Caco-2 (cell line): ENCODE measurements at regions not wholly inside any gene's neighbourhood (a gene's known extent, or its start where the extent isn't known, plus 50 kb on each side); places are given as distances from the start of the nearest gene placed in this dataset.
"Not testable (repeated sequence)": the region's sequence is repeated elsewhere in the genome, so short reads cannot be mapped to it uniquely, and the experiment has no call there.

Experiments
- BruUV-seq: library from RNA; stranded (reverse); fragments of 400-500 nt; replicated peaks from 2 replicates; lab custom pipeline; 2021; lab: Mats Ljungman, UMichigan
- CTCF ChIA-PET: fragments of 300-600 bp; sonication (Branson Sonifier 250); formaldehyde crosslinking; loops from one replicate; lab custom pipeline; 2022; ENCODE audit warnings: antibody characterized with exemption; lab: Charles Lee
- POLR2A ChIA-PET: fragments of 300-600 bp; sonication (Branson Sonifier 250); formaldehyde crosslinking; loops from one replicate; lab custom pipeline; 2022; ENCODE audit warnings: antibody characterized with exemption; lab: Charles Lee
- DNase-seq, 2 experiments: peaks; one replicate each; pipeline versions ENCODE4 v3.0.0 to v3.0.0-alpha.2; 2020 to 2022
- H3K27me3 ChIP-seq: replicated peaks from 2 replicates; pipeline ENCODE4 v1.6.0; 2011; ENCODE audit warnings: low read length; ENCODE audit not compliant: control insufficient read depth, insufficient read depth
- H3K36me3 ChIP-seq: 2 replicates; pipeline ENCODE4 v1.5.1; 2011; ENCODE audit warnings: low read length; ENCODE audit not compliant: control insufficient read depth, insufficient read depth
- H3K4me1 ChIP-seq: fragments of 250-450 bp; sonication (Bioruptor Pico); 2 replicates; pipeline ENCODE4 v1.5.1; 2020; ENCODE audit warnings: mild to moderate bottlenecking
- H3K4me3 ChIP-seq: 2 replicates; pipeline ENCODE4 v1.5.1; 2011; ENCODE audit warnings: low read depth, mild to moderate bottlenecking, control low read depth, low read length
- H3K9me3 ChIP-seq: fragments of 250-450 bp; sonication (Bioruptor Pico); 2 replicates; pipeline ENCODE4 v1.5.1; 2020; ENCODE audit warnings: mild to moderate bottlenecking, moderate library complexity
- H3K27ac Mint-ChIP-seq: one replicate; pipeline ENCODE4 v1.8.0; 2022; ENCODE audit warnings: mixed read lengths; ENCODE audit not compliant: unreplicated experiment
- H3K27me3 Mint-ChIP-seq: one replicate; pipeline ENCODE4 v1.8.0; 2022; ENCODE audit warnings: mixed read lengths; ENCODE audit not compliant: insufficient read depth, unreplicated experiment
- H3K36me3 Mint-ChIP-seq: one replicate; pipeline ENCODE4 v1.8.0; 2022; ENCODE audit warnings: mild to moderate bottlenecking, mixed read lengths; ENCODE audit not compliant: insufficient read depth, unreplicated experiment
- H3K4me1 Mint-ChIP-seq: one replicate; pipeline ENCODE4 v1.8.0; 2022; ENCODE audit warnings: low read depth, mixed read lengths; ENCODE audit not compliant: unreplicated experiment
- H3K4me3 Mint-ChIP-seq: one replicate; pipeline ENCODE4 v1.8.0; 2022; ENCODE audit warnings: mild to moderate bottlenecking, moderate library complexity, mixed read lengths; ENCODE audit not compliant: unreplicated experiment
- H3K9me3 Mint-ChIP-seq: one replicate; pipeline ENCODE4 v1.8.0; 2022; ENCODE audit warnings: mixed read lengths; ENCODE audit not compliant: unreplicated experiment
- CTCF ChIP-seq, 2 experiments: fragments of 200-600 bp in 1 of 2; IDR thresholded peaks; 1 replicate in 1 of 2; 2 replicates in 1 of 2; pipeline versions ENCODE4 v1.5.1 to v1.8.0; 2011 to 2022; ENCODE audit warnings: antibody characterized with exemption in 1 of 2, control low read depth in 1 of 2, inconsistent platforms in 1 of 2, low read depth in 1 of 2, low read length in 1 of 2, mild to moderate bottlenecking in 1 of 2, moderate library complexity in 1 of 2; ENCODE audit not compliant: insufficient read depth in 1 of 2, severe bottlenecking in 1 of 2, unreplicated experiment in 1 of 2
- intact Hi-C: fragments of 100-400 bp; cut with micrococcal nuclease; formaldehyde crosslinking; loops from one replicate; pipeline ENCODE4 v1.10.0; 2022; ENCODE audit not compliant: unreplicated experiment

- Mint-ChIP-seq H3K27ac (no peak overlapping the region), H3K4me3 (no peak overlapping the region), H3K4me1 (peaks cover 13% of the 10 kb centered on the region), H3K36me3 (no peaks in the 10 kb centered on the region), H3K9me3 (peaks cover 9% of the 10 kb centered on the region), H3K27me3 (no peaks in the 10 kb centered on the region)
- H3K9me3 ChIP-seq, result no peaks in the 10 kb centered on the region
- no peak overlapping the region for H3K4me3 ChIP-seq
- ChIA-PET POLR2A (no interaction called here), CTCF (no interaction called here)
- H3K36me3 ChIP-seq, result no peaks in the 10 kb centered on the region
- intact Hi-C loops, result no loop called here
- no peak for TF ChIP-seq CTCF (IDR thresholded peaks at IDR 0.05; ENCODE audit: insufficient read depth in 1 of 2, low read depth in 1 of 2, low read length in 1 of 2, severe bottlenecking in 1 of 2, unreplicated experiment in 1 of 2)
- H3K4me1 ChIP-seq, result peaks cover 5% of the 10 kb centered on the region; the same call in 1 of the 2 replicates
- no peaks in the 10 kb centered on the region for H3K27me3 ChIP-seq
- no peak for DNase-seq
- no TSS peak for BruUV-seq
Observed at GRCh38 chr6:155628306-155628705, 172.7 kb upstream of the NOX3 start.

GRCh38 chr6:155627722-155628212 lies 172.1 kb upstream of the NOX3 start:
- CTCF ChIA-PET, intact Hi-C loops, DNase-seq, POLR2A ChIA-PET, H3K4me1 ChIP-seq, H3K27me3 Mint-ChIP-seq, BruUV-seq, H3K36me3 Mint-ChIP-seq, H3K27ac Mint-ChIP-seq, H3K27me3 ChIP-seq, H3K36me3 ChIP-seq, H3K4me3 Mint-ChIP-seq, H3K9me3 Mint-ChIP-seq, H3K9me3 ChIP-seq, H3K4me3 ChIP-seq: not testable (repeated sequence)
- peaks cover 13% of the 10 kb centered on the region for H3K4me1 Mint-ChIP-seq

DNA sequence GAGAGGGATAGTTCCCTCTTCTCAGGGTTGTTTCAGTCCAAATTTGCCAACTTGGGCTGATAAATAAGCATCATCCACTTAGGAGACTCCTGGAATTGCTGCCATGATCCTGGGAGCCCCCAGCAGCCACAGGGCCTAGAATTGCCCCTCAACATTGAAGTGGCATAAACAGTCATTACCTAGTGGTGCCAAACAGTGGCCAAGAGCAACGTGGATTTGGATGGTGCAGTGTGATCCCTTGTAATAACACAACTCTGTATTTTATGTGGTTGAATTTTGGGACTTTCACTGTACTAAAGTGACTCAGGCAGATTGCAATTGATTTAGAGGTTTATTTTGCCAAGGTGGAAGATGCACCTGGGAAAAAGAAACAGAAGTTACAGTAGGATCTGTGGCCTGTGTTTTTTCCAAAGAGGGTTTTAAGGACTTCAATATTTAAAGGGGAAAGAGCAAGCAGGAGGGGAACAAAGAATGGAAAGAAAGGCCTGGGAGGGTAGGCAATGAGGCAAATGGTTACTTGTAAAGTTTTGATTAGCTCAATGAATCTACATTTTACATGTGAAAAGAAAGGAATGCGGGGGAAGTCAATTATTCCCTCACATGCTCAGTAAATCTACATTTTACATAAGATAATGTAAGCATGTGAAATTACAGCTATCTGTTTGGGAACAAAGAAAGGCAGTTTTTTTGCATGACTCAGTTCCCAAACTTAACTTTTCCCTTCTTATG lies 168.0 kb upstream of the NOX3 start:
- H3K9me3 ChIP-seq, result no peaks in the 10 kb centered on the region
- H3K4me1 Mint-ChIP-seq, result no peaks in the 10 kb centered on the region
- H3K27ac Mint-ChIP-seq, result no peak overlapping the region
- H3K4me3 Mint-ChIP-seq, result no peak overlapping the region
- DNase-seq, result no peak
- H3K4me1 ChIP-seq, result no peaks in the 10 kb centered on the region
- no peaks in the 10 kb centered on the region for H3K27me3 ChIP-seq
- H3K4me3 ChIP-seq, result no peak overlapping the region
- intact Hi-C loops, result no loop called here
- TF ChIP-seq CTCF (IDR thresholded peaks at IDR 0.05; ENCODE audit: insufficient read depth in 1 of 2, low read depth in 1 of 2, low read length in 1 of 2, severe bottlenecking in 1 of 2, unreplicated experiment in 1 of 2), result no peak
- ChIA-PET POLR2A (no interaction called here), CTCF (no interaction called here)
- no TSS peak for BruUV-seq
- H3K9me3 Mint-ChIP-seq, result peaks cover 9% of the 10 kb centered on the region
- no peaks in the 10 kb centered on the region for H3K27me3 Mint-ChIP-seq
- H3K36me3 ChIP-seq, result no peaks in the 10 kb centered on the region
- no peaks in the 10 kb centered on the region for H3K36me3 Mint-ChIP-seq
